K562 (cell line): ENCODE measurements at regions not wholly inside any gene's neighbourhood (a gene's known extent, or its start where the extent isn't known, plus 50 kb on each side); places are given as distances from the start of the nearest gene placed in this dataset.

Experiments used
- ATAC-seq: fragments of 200-7000 bp; cut with Tn5 transposase; 3 replicates; pipeline ENCODE4 v1.9.1; 2020; ENCODE audit warnings: moderate library complexity
- BruUV-seq: library from RNA; stranded (reverse); fragments of 400-500 nt; replicated peaks from 2 replicates; lab custom pipeline; 2021; lab: Mats Ljungman, UMichigan
- CTCF ChIA-PET: fragments of 300-600 bp; formaldehyde crosslinking; extraction: SDS; loops from one replicate; lab custom pipeline; 2021; ENCODE audit warnings: low intra/inter-chr PET ratio; lab: Yijun Ruan, JAX
- POLR2A ChIA-PET: fragments of 300-600, 350-650 bp; sonication (Branson Sonifier 250); formaldehyde crosslinking; extraction: SDS; loops from one replicate; lab custom pipeline; 2021; ENCODE audit warnings: antibody characterized with exemption, inconsistent platforms; lab: Yijun Ruan, JAX
- DNase-seq, 4 experiments: peaks; one replicate each; pipeline versions ENCODE4 v3.0.0 to v3.0.0-alpha.2; 2011 to 2018; ENCODE audit warnings: low spot score in 3 of 4, mixed read lengths in 3 of 4; ENCODE audit errors: extremely low read depth in 1 of 4
- FAIRE-seq: peaks from 2 replicates; lab custom pipeline; 2011; peaks lifted over from hg19 to GRCh38; lab: Jason Lieb, UNC
- H2AFZ ChIP-seq: 2 replicates; pipeline ENCODE4 v1.6.0; 2011; ENCODE audit warnings: low read depth, low read length, control low read depth, inconsistent platforms
- H3K27ac ChIP-seq: fragments of 200-600 bp; 3 replicates; pipeline ENCODE4 v1.8.0; 2011; ENCODE audit warnings: low read depth, mild to moderate bottlenecking, control low read depth, inconsistent platforms, low read length, moderate library complexity, mixed read lengths; ENCODE audit errors: extremely low read depth
- H3K27me3 ChIP-seq, 2 experiments: fragments of 300-600 bp in 1 of 2; 2 replicates in 1 of 2; 3 replicates in 1 of 2; pipeline versions ENCODE4 v1.6.0 to v1.8.0; 2011; ENCODE audit warnings: inconsistent platforms in 2 of 2, low read length in 2 of 2, mild to moderate bottlenecking in 1 of 2, mixed read lengths in 1 of 2, moderate library complexity in 1 of 2; ENCODE audit not compliant: control insufficient read depth in 2 of 2, insufficient read depth in 2 of 2
- H3K36me3 ChIP-seq: fragments of 300-600 bp; 3 replicates; pipeline ENCODE4 v1.8.0; 2011; ENCODE audit warnings: mild to moderate bottlenecking, low read length, inconsistent platforms; ENCODE audit not compliant: control insufficient read depth, insufficient read depth
- H3K4me1 ChIP-seq, 2 experiments: fragments of 200-600 bp in 1 of 2; replicated peaks in 1 of 2; 2 replicates in 1 of 2; 3 replicates in 1 of 2; pipeline versions ENCODE4 v1.5.1 to v1.8.0; 2011; ENCODE audit warnings: inconsistent platforms in 2 of 2, low read length in 2 of 2, mild to moderate bottlenecking in 1 of 2, mixed read lengths in 1 of 2, moderate library complexity in 1 of 2; ENCODE audit not compliant: control insufficient read depth in 2 of 2, insufficient read depth in 2 of 2
- H3K4me2 ChIP-seq: 2 replicates; pipeline ENCODE4 v1.6.1; 2011; ENCODE audit warnings: low read length, control low read depth, inconsistent platforms, mixed read lengths; ENCODE audit not compliant: insufficient read depth
- H3K4me3 ChIP-seq: fragments of 200-600 bp; sonication (generic), shearing (Covaris generic); 2 replicates; pipeline ENCODE4 v1.5.1; 2016; ENCODE audit warnings: control low read depth, inconsistent platforms
- H3K79me2 ChIP-seq: fragments of 200-600 bp; 3 replicates; pipeline ENCODE4 v1.8.0; 2011; ENCODE audit warnings: low read length, inconsistent platforms; ENCODE audit not compliant: control insufficient read depth, insufficient read depth
- H3K9ac ChIP-seq, 2 experiments: 2 replicates each; pipeline versions ENCODE4 v1.6.0 to v1.6.1; 2011; ENCODE audit warnings: low read depth in 2 of 2, low read length in 2 of 2, control low read depth in 1 of 2, inconsistent platforms in 1 of 2, mild to moderate bottlenecking in 1 of 2, mixed read lengths in 1 of 2; ENCODE audit not compliant: insufficient read depth in 1 of 2
- H3K9me1 ChIP-seq: one replicate; pipeline ENCODE4 v1.6.0; 2011; ENCODE audit warnings: inconsistent platforms, mild to moderate bottlenecking, low read length, moderate library complexity; ENCODE audit not compliant: control insufficient read depth, insufficient read depth
- H3K9me3 ChIP-seq: replicated peaks from 2 replicates; pipeline ENCODE4 v1.5.1; 2011; ENCODE audit warnings: low read depth, low read length, inconsistent platforms; ENCODE audit not compliant: control insufficient read depth, insufficient read depth
- H4K20me1 ChIP-seq: replicated peaks from 2 replicates; pipeline ENCODE4 v1.6.1; 2011; ENCODE audit warnings: low read length, inconsistent platforms, mixed read lengths; ENCODE audit not compliant: control insufficient read depth, insufficient read depth
- DDX20 ChIP-seq: fragments of 450-650 bp; IDR thresholded peaks from 2 replicates; pipeline ENCODE4 v1.6.1; 2016; ENCODE audit warnings: missing genetic modification characterization, low read depth, mild to moderate bottlenecking, missing compliant biosample characterization, moderate library complexity
- EP400 ChIP-seq: fragments of 450-650 bp; IDR thresholded peaks from 2 replicates; pipeline ENCODE4 v1.6.1; 2017; ENCODE audit warnings: antibody characterized with exemption, mild to moderate bottlenecking, moderate library complexity
- EZH2 ChIP-seq: IDR thresholded peaks from 2 replicates; pipeline ENCODE4 v1.6.1; 2012; ENCODE audit warnings: low read depth, mild to moderate bottlenecking, inconsistent platforms, low read length, borderline replicate concordance
- GTF2A2 ChIP-seq: IDR thresholded peaks from 2 replicates; pipeline ENCODE4 v1.6.1; 2016; ENCODE audit warnings: mild to moderate bottlenecking, missing genetic modification characterization, missing compliant biosample characterization
- KLF13 ChIP-seq: fragments of 450-650 bp; IDR thresholded peaks from 2 replicates; pipeline ENCODE4 v1.6.1; 2016; ENCODE audit warnings: missing genetic modification characterization, low read depth, mild to moderate bottlenecking, missing compliant biosample characterization, moderate library complexity, borderline replicate concordance
- MAFG ChIP-seq: fragments of 450-650 bp; conservative IDR thresholded peaks from 2 replicates; pipeline ENCODE4 v1.6.1; 2016; ENCODE audit warnings: missing genetic modification characterization, missing compliant biosample characterization
- MEIS2 ChIP-seq: fragments of 450-650 bp; IDR thresholded peaks from 2 replicates; pipeline ENCODE4 v1.6.1; 2014; ENCODE audit warnings: mild to moderate bottlenecking; ENCODE audit not compliant: partially characterized antibody
- POLR2H ChIP-seq: IDR thresholded peaks from 2 replicates; pipeline ENCODE4 v1.6.1; 2016; ENCODE audit warnings: missing genetic modification characterization, low read depth, mild to moderate bottlenecking, control low read depth, missing compliant biosample characterization, moderate library complexity
- PRMT5 ChIP-seq: sonication (generic); formaldehyde crosslinking; IDR thresholded peaks from 2 replicates; pipeline ENCODE4 v1.5.0; 2020; ENCODE audit warnings: missing genetic modification reagents
- TCFL5 ChIP-seq: fragments of 250-450 bp; sonication (Bioruptor Pico); conservative IDR thresholded peaks from 2 replicates; pipeline ENCODE4 v1.6.1; 2021; ENCODE audit warnings: mild to moderate bottlenecking, moderate library complexity, matching md5 sums
- ZNF311 ChIP-seq: fragments of 250-450 bp; sonication (Bioruptor Pico); IDR thresholded peaks from 2 replicates; pipeline ENCODE4 v1.4.0; 2020; ENCODE audit warnings: mild to moderate bottlenecking, moderate library complexity
- ZNF316 ChIP-seq: fragments of 450-650 bp; IDR thresholded peaks from 2 replicates; pipeline ENCODE4 v1.6.1; 2016
- ZNF347 ChIP-seq: fragments of 450-650 bp; formaldehyde crosslinking; IDR thresholded peaks from 2 replicates; pipeline ENCODE4 v1.4.0; 2020; ENCODE audit warnings: low read depth, mild to moderate bottlenecking, moderate library complexity
- WGBS: fragments of 100-300 bp; shearing (Covaris generic); methylation state at CpG from one replicate; pipeline ENCODE4 v1.1.6; 2016; ENCODE audit warnings: low coverage, mixed read lengths; ENCODE audit not compliant: insufficient coverage; ENCODE audit errors: missing lambda C conversion rate; 5-methylcytosine and 5-hydroxymethylcytosine counted together
- in situ Hi-C: fragments of 300-500 bp; cut with MboI; formaldehyde crosslinking; loops from 4 replicates; pipeline ENCODE4 v1.15.0; 2018; ENCODE audit warnings: inconsistent platforms, mixed read lengths
- intact Hi-C: fragments of 100-400 bp; cut with micrococcal nuclease; formaldehyde crosslinking; loops from 2 replicates; pipeline ENCODE4 v1.14.2; 2022
- TF ChIP-seq, protein P1 (sequence below): IDR thresholded peaks from 2 replicates; pipeline ENCODE4 v1.6.1; 2012; ENCODE audit warnings: low read depth, low read length, improper control_type of control experiment, borderline replicate concordance
- TF ChIP-seq, protein P2 (sequence below), 2 experiments: IDR thresholded peaks in 1 of 2; conservative IDR thresholded peaks in 1 of 2; 2 replicates each; pipeline ENCODE4 v1.6.1; 2016; ENCODE audit warnings: low read depth in 2 of 2, mild to moderate bottlenecking in 1 of 2, missing compliant biosample characterization in 1 of 2, missing genetic modification characterization in 1 of 2, moderate library complexity in 1 of 2
- TF ChIP-seq, protein P3 (sequence below): fragments of 450-650 bp; formaldehyde crosslinking; IDR thresholded peaks from 2 replicates; pipeline ENCODE4 v1.4.0; 2022; ENCODE audit warnings: missing genetic modification characterization

DNA sequence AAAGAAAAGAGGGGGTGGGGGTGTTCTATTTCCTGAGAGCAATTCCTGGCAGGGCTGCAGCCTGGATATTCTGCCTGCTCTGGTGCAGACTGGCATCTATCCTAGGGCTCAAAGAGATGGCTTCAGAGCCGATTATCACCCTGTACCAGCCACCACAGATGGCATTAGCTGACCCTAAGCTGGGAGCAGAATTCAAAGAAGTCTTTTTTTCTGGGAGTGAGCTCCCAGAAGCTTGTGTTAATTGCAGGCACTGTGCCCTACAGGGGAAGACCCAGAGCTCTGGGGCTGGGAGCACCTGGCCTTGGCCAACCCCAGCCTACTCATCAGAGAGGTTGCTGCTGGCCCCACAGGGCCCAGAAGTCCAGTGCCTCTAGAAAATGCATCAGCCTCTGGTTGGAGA, 85.9 kb downstream of the PXDC1 start (continued):
- no peak for TF ChIP-seq POLR2H (tag)
- no peak for TF ChIP-seq ZNF311
- no peak for TF ChIP-seq GTF2A2 (tag)
- no peak for TF ChIP-seq DDX20 (tag)
- TF ChIP-seq KLF13 (tag), result no peak
- no peak for TF ChIP-seq ZNF347 (CRISPR knock-in tag)
- TF ChIP-seq, protein P1, sequence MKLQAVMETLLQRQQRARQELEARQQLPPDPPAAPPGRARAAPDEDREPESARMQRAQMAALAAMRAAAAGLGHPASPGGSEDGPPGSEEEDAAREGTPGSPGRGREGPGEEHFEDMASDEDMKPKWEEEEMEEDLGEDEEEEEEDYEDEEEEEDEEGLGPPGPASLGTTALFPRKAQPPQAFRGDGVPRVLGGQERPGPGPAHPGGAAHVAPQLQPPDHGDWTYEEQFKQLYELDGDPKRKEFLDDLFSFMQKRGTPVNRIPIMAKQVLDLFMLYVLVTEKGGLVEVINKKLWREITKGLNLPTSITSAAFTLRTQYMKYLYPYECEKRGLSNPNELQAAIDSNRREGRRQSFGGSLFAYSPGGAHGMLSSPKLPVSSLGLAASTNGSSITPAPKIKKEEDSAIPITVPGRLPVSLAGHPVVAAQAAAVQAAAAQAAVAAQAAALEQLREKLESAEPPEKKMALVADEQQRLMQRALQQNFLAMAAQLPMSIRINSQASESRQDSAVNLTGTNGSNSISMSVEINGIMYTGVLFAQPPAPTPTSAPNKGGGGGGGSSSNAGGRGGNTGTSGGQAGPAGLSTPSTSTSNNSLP, result no peak
- no peak for TF ChIP-seq EP400
- TF ChIP-seq, all 486 proteins: peak for 0

DNA sequence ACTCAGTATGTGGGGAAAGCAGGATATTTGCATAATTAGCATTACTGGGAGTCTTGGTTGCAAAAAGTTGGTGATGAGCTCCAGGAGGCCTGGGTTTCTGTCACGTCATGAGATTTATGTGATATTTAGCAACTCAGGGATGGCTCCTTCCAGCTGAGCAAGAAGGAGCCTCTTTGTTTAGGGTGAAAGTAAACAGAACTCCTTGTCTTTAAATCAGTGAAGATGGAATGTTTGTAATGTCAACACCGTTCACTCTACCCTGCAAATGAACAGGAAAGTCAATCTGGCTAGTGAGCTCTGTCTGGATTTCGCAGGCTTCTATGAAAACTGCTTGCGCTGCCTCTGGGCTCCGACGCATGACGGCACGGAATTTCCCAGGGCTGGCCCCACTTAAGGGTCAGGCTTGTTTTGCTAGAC, 86.9 kb downstream of the PXDC1 start:
- Histone ChIP-seq H3K9me3 (no peaks in the 10 kb centered on the region), H3K9me1 (no peaks in the 10 kb centered on the region), H3K4me1 (no peaks in the 10 kb centered on the region; a peak in 1 of 5 replicates), H4K20me1 (no peaks in the 10 kb centered on the region; the same call in 1 of the 2 replicates), H3K9ac (no peak overlapping the region), H3K4me3 (no peak overlapping the region), H3K36me3 (no peaks in the 10 kb centered on the region), H3K27ac (no peak overlapping the region), H3K27me3 (peaks cover 47 to 59% of the 10 kb centered on the region in 2 experiments), H3K4me2 (no peak overlapping the region), H2AFZ (no peak overlapping the region), H3K79me2 (no peaks in the 10 kb centered on the region)
- BruUV-seq, result no TSS peak
- no peak for FAIRE-seq
- DNase-seq, result no peak
- no peak for ATAC-seq
- in situ Hi-C loops, result no loop called here
- intact Hi-C loops, result no loop called here
- 20% methylated on average over 8 of the region's 8 CpGs for whole genome bisulfite sequencing
- CTCF ChIA-PET, result no interaction called here
- POLR2A ChIA-PET, result interaction anchor here (1.1 kb wide), 1 partner anchor 14 kb away, joined by 3 read pairs; no protein-coding TSS in a partner anchor
- TF ChIP-seq MEIS2 (peak; percentile 39), ZNF316 (peak; percentile 34; the same call in 1 of the 2 replicates), MAFG (0 out of 2 replicates have a peak, but pooled peaks have one; percentile 13), TCFL5 (CRISPR knock-in tag) (no peak), PRMT5 (CRISPR knock-in tag) (no peak), EZH2 (no peak)
- TF ChIP-seq, protein P2, sequence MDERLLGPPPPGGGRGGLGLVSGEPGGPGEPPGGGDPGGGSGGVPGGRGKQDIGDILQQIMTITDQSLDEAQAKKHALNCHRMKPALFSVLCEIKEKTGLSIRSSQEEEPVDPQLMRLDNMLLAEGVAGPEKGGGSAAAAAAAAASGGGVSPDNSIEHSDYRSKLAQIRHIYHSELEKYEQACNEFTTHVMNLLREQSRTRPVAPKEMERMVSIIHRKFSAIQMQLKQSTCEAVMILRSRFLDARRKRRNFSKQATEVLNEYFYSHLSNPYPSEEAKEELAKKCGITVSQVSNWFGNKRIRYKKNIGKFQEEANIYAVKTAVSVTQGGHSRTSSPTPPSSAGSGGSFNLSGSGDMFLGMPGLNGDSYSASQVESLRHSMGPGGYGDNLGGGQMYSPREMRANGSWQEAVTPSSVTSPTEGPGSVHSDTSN (CRISPR knock-in tag; IDR thresholded peaks at IDR 0.05; ENCODE audit: low read depth), result no peak
- TF ChIP-seq, protein P2 (tag; conservative IDR thresholded peaks at IDR 0.05; ENCODE audit: low read depth), result peak; percentile 77
- TF ChIP-seq, protein P3, sequence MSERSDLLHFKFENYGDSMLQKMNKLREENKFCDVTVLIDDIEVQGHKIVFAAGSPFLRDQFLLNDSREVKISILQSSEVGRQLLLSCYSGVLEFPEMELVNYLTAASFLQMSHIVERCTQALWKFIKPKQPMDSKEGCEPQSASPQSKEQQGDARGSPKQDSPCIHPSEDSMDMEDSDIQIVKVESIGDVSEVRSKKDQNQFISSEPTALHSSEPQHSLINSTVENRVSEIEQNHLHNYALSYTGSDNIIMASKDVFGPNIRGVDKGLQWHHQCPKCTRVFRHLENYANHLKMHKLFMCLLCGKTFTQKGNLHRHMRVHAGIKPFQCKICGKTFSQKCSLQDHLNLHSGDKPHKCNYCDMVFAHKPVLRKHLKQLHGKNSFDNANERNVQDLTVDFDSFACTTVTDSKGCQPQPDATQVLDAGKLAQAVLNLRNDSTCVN, result no peak
